ENCODE measurements at regions not wholly inside any gene's neighbourhood (a gene's known extent, or its start where the extent isn't known, plus 50 kb on each side); places are given as distances from the start of the nearest gene placed in this dataset.

DNA sequence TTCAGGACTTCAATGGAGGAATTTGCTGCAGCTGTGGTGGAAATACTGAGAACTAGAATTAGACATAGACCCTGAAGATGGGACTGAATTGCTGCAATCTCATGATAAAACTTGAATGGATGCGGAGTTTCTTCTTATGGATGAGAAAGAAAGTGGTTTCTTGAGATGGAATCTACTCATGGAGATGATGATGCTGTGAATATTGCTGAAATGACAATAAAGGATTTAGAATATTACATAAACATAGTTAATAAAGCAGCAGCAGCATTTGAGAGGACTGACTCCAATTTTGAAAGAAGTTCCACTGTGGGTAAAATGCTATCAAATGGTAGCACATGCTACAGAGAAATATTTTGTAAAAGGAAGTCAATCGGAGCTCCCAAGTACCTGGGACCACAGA, 264.6 kb downstream of the UBE3D start:
- TF ChIP-seq, protein P1, sequence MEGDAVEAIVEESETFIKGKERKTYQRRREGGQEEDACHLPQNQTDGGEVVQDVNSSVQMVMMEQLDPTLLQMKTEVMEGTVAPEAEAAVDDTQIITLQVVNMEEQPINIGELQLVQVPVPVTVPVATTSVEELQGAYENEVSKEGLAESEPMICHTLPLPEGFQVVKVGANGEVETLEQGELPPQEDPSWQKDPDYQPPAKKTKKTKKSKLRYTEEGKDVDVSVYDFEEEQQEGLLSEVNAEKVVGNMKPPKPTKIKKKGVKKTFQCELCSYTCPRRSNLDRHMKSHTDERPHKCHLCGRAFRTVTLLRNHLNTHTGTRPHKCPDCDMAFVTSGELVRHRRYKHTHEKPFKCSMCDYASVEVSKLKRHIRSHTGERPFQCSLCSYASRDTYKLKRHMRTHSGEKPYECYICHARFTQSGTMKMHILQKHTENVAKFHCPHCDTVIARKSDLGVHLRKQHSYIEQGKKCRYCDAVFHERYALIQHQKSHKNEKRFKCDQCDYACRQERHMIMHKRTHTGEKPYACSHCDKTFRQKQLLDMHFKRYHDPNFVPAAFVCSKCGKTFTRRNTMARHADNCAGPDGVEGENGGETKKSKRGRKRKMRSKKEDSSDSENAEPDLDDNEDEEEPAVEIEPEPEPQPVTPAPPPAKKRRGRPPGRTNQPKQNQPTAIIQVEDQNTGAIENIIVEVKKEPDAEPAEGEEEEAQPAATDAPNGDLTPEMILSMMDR (IDR thresholded peaks at IDR 0.05): no peak
- TF ChIP-seq POLR2A (IDR thresholded peaks at IDR 0.05): no peak

Data from right lobe of liver (tissue), 4 donors.